Pancreas (tissue), 10 donors: ENCODE measurements at regions not wholly inside any gene's neighbourhood (a gene's known extent, or its start where the extent isn't known, plus 50 kb on each side); places are given as distances from the start of the nearest gene placed in this dataset.
A peak's percentile ranks its signal among the peaks of the same experiment; 100 is the strongest.

Source experiments
- ATAC-seq, 4 donors: fragments of 200-7000 bp; cut with Tn5 transposase; one replicate each; pipeline versions ENCODE4 v1.8.0 to v1.9.1; 2020; ENCODE audit warnings: mild to moderate bottlenecking in 4 of 4, moderate library complexity in 4 of 4
- DNase-seq, 6 donors: peaks; one replicate each; pipeline ENCODE4 v3.0.0-alpha.2; 2020
- FAIRE-seq: peaks from 2 replicates; lab custom pipeline; 2012; peaks lifted over from hg19 to GRCh38; lab: Jason Lieb, UNC
- H3K27ac ChIP-seq, 4 donors: fragments of 200-600 bp; sonication (generic); 1 replicate in 3 of 4; 2 replicates in 1 of 4; pipeline versions ENCODE4 v1.5.0 to v1.8.0; 2020
- H3K27me3 ChIP-seq, 4 donors: fragments of 200-600 bp; one replicate each; pipeline ENCODE4 v1.8.0; 2021
- H3K36me3 ChIP-seq, 3 donors: fragments of 200-600 bp; sonication (generic) in 1 of 3; one replicate each; pipeline versions ENCODE4 v1.5.0 to v1.8.0; 2020 to 2021
- H3K4me1 ChIP-seq, 3 donors: fragments of 200-600 bp; one replicate each; pipeline ENCODE4 v1.8.0; 2021
- H3K4me3 ChIP-seq, 4 donors: fragments of 200-600 bp; sonication (generic) in 2 of 4; one replicate each; pipeline versions ENCODE4 v1.5.0 to v1.8.0; 2020 to 2021
- H3K9me3 ChIP-seq, 4 donors: fragments of 200-600 bp; one replicate each; pipeline ENCODE4 v1.8.0; 2021
- WGBS, 2 donors: extraction: QIAGEN DNeasy Blood & Tissue Kit; methylation state at CpG; one replicate each; pipeline ENCODE4 v1.1.7; 2013; 5-methylcytosine and 5-hydroxymethylcytosine counted together
- intact Hi-C, 3 donors: fragments of 100-400 bp; cut with DNase I; formaldehyde crosslinking; loops; one replicate each; pipeline versions ENCODE4 v1.11.1 to v1.14.2; 2022
- TF ChIP-seq, protein P1 (sequence below), 4 donors: fragments of 200-600 bp; sonication (generic) in 3 of 4; IDR thresholded peaks; one replicate each; pipeline versions ENCODE4 v1.5.0 to v1.8.0; 2021; ENCODE audit warnings: antibody characterized with exemption in 4 of 4
- donor health status: healthy with polysubstance abuse.
- donor health status: DM: no; HTN: no; CAD: no; lungs with moderate emphysema.
- donor health status: DM: no; HTN: no; CAD: no.
- donor health status: control.
- donor health status: control.
- donor health status: Bipolar disorder and iron deficiency.
- donor health status: DM: yes; HTN: yes; CAD: no.
- donor health status: DM: no; HTN: no; CAD: no.
- donor health status: DM: no; HTN: no; CAD: no.
- donor health status: DM: yes; HTN: yes; CAD: no.

DNA sequence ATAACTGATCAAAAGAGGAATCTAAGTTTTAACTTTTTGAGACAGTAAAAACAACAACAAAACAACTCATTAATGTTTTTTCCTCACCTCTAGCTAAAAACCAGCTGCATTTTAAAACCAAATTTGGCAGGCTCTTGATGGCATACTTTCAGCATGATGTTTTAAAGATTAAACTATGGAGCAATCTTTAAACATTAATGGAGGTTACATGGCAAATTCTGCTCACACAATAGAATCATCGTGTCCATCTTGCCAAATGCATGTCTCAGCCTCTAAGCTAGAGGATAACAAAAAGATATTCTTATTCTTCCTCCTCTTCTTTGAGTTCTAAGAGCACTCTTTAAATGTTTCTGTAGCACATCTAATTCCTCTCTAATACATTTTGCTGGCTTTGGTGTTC is 579.8 kb upstream of the PKN2 start:
- Histone ChIP-seq H3K27ac (no peak overlapping the region), H3K4me3 (no peak overlapping the region), H3K4me1 (peaks cover 0 to 5% (median 0%) of the 10 kb centered on the region in 3 donors), H3K27me3 (no peaks in the 10 kb centered on the region), H3K36me3 (no peaks in the 10 kb centered on the region), H3K9me3 (no peaks in the 10 kb centered on the region)
- DNase-seq: no peak
- no peak for FAIRE-seq
- intact Hi-C loops: no loop called here
- ATAC-seq: peak in 1 of 4 donors; percentile 19
- TF ChIP-seq, protein P1, sequence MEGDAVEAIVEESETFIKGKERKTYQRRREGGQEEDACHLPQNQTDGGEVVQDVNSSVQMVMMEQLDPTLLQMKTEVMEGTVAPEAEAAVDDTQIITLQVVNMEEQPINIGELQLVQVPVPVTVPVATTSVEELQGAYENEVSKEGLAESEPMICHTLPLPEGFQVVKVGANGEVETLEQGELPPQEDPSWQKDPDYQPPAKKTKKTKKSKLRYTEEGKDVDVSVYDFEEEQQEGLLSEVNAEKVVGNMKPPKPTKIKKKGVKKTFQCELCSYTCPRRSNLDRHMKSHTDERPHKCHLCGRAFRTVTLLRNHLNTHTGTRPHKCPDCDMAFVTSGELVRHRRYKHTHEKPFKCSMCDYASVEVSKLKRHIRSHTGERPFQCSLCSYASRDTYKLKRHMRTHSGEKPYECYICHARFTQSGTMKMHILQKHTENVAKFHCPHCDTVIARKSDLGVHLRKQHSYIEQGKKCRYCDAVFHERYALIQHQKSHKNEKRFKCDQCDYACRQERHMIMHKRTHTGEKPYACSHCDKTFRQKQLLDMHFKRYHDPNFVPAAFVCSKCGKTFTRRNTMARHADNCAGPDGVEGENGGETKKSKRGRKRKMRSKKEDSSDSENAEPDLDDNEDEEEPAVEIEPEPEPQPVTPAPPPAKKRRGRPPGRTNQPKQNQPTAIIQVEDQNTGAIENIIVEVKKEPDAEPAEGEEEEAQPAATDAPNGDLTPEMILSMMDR (IDR thresholded peaks at IDR 0.05): no peak
- WGBS, 2 donors: 39 to 66% methylated on average over 1 of the region's 1 CpG

DNA sequence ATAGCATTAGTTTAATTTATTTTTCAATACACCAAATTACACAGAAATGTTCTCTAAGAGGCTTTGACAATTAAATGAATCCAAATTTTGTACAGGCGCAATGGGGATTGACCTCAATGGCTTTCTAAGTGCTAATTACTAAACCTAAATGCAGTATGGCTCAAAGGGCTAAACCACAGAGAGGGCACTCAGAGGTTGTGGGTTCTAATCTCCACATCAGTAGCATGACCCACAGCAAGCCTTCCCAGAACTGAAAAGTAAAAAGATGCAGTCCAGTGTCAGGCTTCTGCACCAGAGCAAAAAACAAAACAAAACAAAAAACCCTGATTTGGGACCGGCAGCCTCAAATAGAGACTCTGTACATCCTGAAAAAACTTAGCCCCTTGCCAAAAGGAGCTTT is 579.2 kb upstream of the PKN2 start:
- TF ChIP-seq, protein P1 (IDR thresholded peaks at IDR 0.05): no peak
- peaks cover 0 to 5% (median 0%) of the 10 kb centered on the region in 3 donors for H3K4me1 ChIP-seq

DNA sequence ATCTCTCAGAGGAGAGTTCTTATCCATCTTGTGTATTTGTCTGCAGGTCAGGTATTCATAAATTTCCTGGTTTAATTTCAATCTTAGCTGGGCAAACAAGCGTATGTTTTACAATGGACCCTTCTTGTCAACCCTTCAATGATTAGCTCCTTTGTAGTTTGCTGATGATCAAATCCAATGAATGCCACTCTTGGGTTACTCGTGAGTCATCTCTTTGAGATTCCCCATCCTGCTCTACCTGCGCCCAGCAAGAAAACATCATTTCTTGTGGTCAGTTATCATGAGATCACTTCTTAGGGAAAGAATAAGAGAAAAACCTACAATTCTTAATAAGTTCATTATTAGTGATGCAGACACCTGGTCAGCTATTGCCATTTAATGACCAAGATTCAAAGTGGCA is 572.3 kb upstream of the PKN2 start:
- FAIRE-seq: no peak
- no peaks in the 10 kb centered on the region for H3K9me3 ChIP-seq
- no peaks in the 10 kb centered on the region for H3K36me3 ChIP-seq
- DNase-seq: no peak
- no peak for ATAC-seq
- H3K27me3 ChIP-seq: no peaks in the 10 kb centered on the region
- H3K4me1 ChIP-seq: peaks cover 5% of the 10 kb centered on the region in 3 donors
- 86 to 87% methylated on average over 3 of the region's 3 CpGs for WGBS, 2 donors
- intact Hi-C loops: no loop called here
- no peak overlapping the region for H3K27ac ChIP-seq
- TF ChIP-seq, protein P1 (IDR thresholded peaks at IDR 0.05): no peak
- H3K4me3 ChIP-seq: no peak overlapping the region

More for the DNA sequence above, 579.2 kb upstream of the PKN2 start:
- no peak for FAIRE-seq
- H3K27ac ChIP-seq: no peak overlapping the region
- no peaks in the 10 kb centered on the region for H3K27me3 ChIP-seq
- no peak overlapping the region for H3K4me3 ChIP-seq
- no peak for DNase-seq
- no peaks in the 10 kb centered on the region for H3K9me3 ChIP-seq
- no peaks in the 10 kb centered on the region for H3K36me3 ChIP-seq
- intact Hi-C loops: no loop called here
- ATAC-seq: no peak
- 81 to 95% methylated on average over 2 of the region's 2 CpGs for WGBS, 2 donors

DNA sequence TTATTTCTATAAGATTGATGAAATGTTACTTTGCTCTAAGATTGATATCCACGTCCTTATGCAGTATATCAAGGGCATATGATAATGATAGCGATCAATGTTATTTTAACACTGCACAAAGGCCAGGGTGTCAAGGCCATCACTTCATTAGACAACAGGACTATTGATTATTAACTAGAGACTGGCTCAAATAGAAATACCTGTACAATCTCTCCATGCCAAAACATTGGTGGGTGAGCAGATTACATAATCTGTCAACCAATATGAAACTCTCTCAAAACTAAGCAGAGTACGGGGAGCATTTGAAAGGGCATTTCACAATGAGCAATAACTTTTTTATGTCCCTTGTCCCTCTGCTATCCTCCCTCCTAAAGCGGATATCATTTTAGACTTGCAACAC is 566.5 kb upstream of the PKN2 start:
- 22 to 27% methylated on average over 4 of the region's 4 CpGs for WGBS, 2 donors
- peak in 2 of 4 donors; percentile 48 to 54 for ATAC-seq

More for the DNA sequence above, 566.5 kb upstream of the PKN2 start:
- Histone ChIP-seq H3K9me3 (no peaks in the 10 kb centered on the region), H3K4me3 (no peak overlapping the region), H3K27ac (no peak overlapping the region), H3K27me3 (peaks cover 0 to 4% (median 0%) of the 10 kb centered on the region in 4 donors), H3K4me1 (peaks cover 0 to 10% (median 5%) of the 10 kb centered on the region in 3 donors), H3K36me3 (no peaks in the 10 kb centered on the region)
- intact Hi-C loops: no loop called here
- DNase-seq (no peak), FAIRE-seq (no peak)
- TF ChIP-seq, protein P1 (IDR thresholded peaks at IDR 0.05): no peak
